CD14-positive monocyte (primary cell): ENCODE measurements at regions not wholly inside any gene's neighbourhood (a gene's known extent, or its start where the extent isn't known, plus 50 kb on each side); places are given as distances from the start of the nearest gene placed in this dataset.
A peak's percentile ranks its signal among the peaks of the same experiment; 100 is the strongest.

Experiments
- DNase-seq, 3 donors: peaks; one replicate each; pipeline ENCODE4 v3.0.0-alpha.2; 2011 to 2022
- H2AFZ ChIP-seq: 2 replicates; pipeline ENCODE4 v1.6.0; 2012; ENCODE audit warnings: mild to moderate bottlenecking, low read depth, low read length, inconsistent platforms; ENCODE audit not compliant: insufficient read depth, poor library complexity, severe bottlenecking
- H3K27ac ChIP-seq, 2 donors: 1 replicate in 1 of 2; 2 replicates in 1 of 2; pipeline ENCODE4 v1.5.1; 2012 to 2013; ENCODE audit warnings: low read length in 2 of 2, control low read depth in 1 of 2, inconsistent platforms in 1 of 2, low read depth in 1 of 2, mild to moderate bottlenecking in 1 of 2
- H3K27me3 ChIP-seq, 2 donors: one replicate each; pipeline versions ENCODE4 v1.6.0 to v1.6.1; 2011 to 2013; ENCODE audit warnings: low read length in 2 of 2; ENCODE audit not compliant: control insufficient read depth in 2 of 2, insufficient read depth in 2 of 2
- H3K36me3 ChIP-seq, 2 donors: replicated peaks in 1 of 2; 1 replicate in 1 of 2; 2 replicates in 1 of 2; pipeline versions ENCODE4 v1.5.1 to v1.6.1; 2012 to 2013; ENCODE audit warnings: low read length in 2 of 2, control low read depth in 1 of 2, inconsistent platforms in 1 of 2, mild to moderate bottlenecking in 1 of 2; ENCODE audit not compliant: insufficient read depth in 2 of 2, control insufficient read depth in 1 of 2
- H3K4me1 ChIP-seq, 2 donors: 1 replicate in 1 of 2; 2 replicates in 1 of 2; pipeline versions ENCODE4 v1.5.1 to v1.6.1; 2012 to 2013; ENCODE audit warnings: low read length in 2 of 2, control low read depth in 1 of 2, inconsistent platforms in 1 of 2, mild to moderate bottlenecking in 1 of 2, moderate library complexity in 1 of 2; ENCODE audit not compliant: insufficient read depth in 2 of 2, control insufficient read depth in 1 of 2
- H3K4me2 ChIP-seq: replicated peaks from 2 replicates; pipeline ENCODE3; 2012; ENCODE audit warnings: low read length, moderate library complexity, mild to moderate bottlenecking; ENCODE audit not compliant: poor library complexity, severe bottlenecking; ENCODE audit errors: extremely low read depth
- H3K4me3 ChIP-seq, 3 experiments: fragments of 200-600 bp in 1 of 3; sonication (generic) in 1 of 3; replicated peaks in 1 of 3; 1 replicate in 2 of 3; 2 replicates in 1 of 3; pipeline ENCODE4 v1.5.1; 2011 to 2013; ENCODE audit warnings: low read length in 3 of 3, mild to moderate bottlenecking in 3 of 3, control low read depth in 2 of 3, low read depth in 2 of 3, inconsistent platforms in 1 of 3, moderate library complexity in 1 of 3
- H3K79me2 ChIP-seq: 2 replicates; pipeline ENCODE4 v1.6.0; 2012; ENCODE audit warnings: mild to moderate bottlenecking, control low read depth, inconsistent platforms, low read length, moderate library complexity; ENCODE audit not compliant: insufficient read depth
- H3K9ac ChIP-seq: 2 replicates; pipeline ENCODE4 v1.6.0; 2017; ENCODE audit warnings: low read length, mild to moderate bottlenecking; ENCODE audit not compliant: insufficient read depth, poor library complexity, severe bottlenecking
- H3K9me3 ChIP-seq, 2 donors: replicated peaks in 1 of 2; 1 replicate in 1 of 2; 2 replicates in 1 of 2; pipeline versions ENCODE4 v1.5.1 to v1.6.1; 2012 to 2013; ENCODE audit warnings: low read length in 2 of 2, control low read depth in 1 of 2; ENCODE audit not compliant: control insufficient read depth in 1 of 2, insufficient read depth in 1 of 2
- H4K20me1 ChIP-seq: 2 replicates; pipeline ENCODE4 v1.6.0; 2012; ENCODE audit warnings: mild to moderate bottlenecking, low read length, control low read depth, moderate library complexity; ENCODE audit not compliant: insufficient read depth
- H3K27ac Mint-ChIP-seq, 7 donors: one replicate each; pipeline ENCODE4 v1.8.0; 2020; ENCODE audit warnings: mild to moderate bottlenecking in 7 of 7, mixed read lengths in 7 of 7, moderate library complexity in 6 of 7, inconsistent platforms in 2 of 7
- H3K27me3 Mint-ChIP-seq, 3 donors: one replicate each; pipeline ENCODE4 v1.8.0; 2021 to 2022; ENCODE audit warnings: low read depth in 3 of 3, mild to moderate bottlenecking in 3 of 3, mixed read lengths in 3 of 3, moderate library complexity in 3 of 3, inconsistent platforms in 1 of 3
- H3K36me3 Mint-ChIP-seq, 2 donors: one replicate each; pipeline ENCODE4 v1.8.0; 2020; ENCODE audit warnings: mixed read lengths in 2 of 2, inconsistent platforms in 1 of 2, mild to moderate bottlenecking in 1 of 2
- H3K4me1 Mint-ChIP-seq: one replicate; pipeline ENCODE4 v1.8.0; 2020; ENCODE audit warnings: mild to moderate bottlenecking, mixed read lengths
- H3K4me3 Mint-ChIP-seq, 2 donors: one replicate each; pipeline ENCODE4 v1.8.0; 2020; ENCODE audit warnings: mild to moderate bottlenecking in 2 of 2, mixed read lengths in 2 of 2, moderate library complexity in 1 of 2
- H3K9me3 Mint-ChIP-seq, 7 donors: one replicate each; pipeline ENCODE4 v1.8.0; 2020 to 2022; ENCODE audit warnings: mixed read lengths in 7 of 7, mild to moderate bottlenecking in 6 of 7, moderate library complexity in 6 of 7, inconsistent platforms in 2 of 7
- WGBS: methylation state at CpG from one replicate; pipeline ENCODE4 v1.1.5; 2013; ENCODE audit warnings: missing lambda C conversion rate; ENCODE audit not compliant: insufficient coverage; 5-methylcytosine and 5-hydroxymethylcytosine counted together
- intact Hi-C, 2 donors: fragments of 100-400 bp; cut with micrococcal nuclease; formaldehyde crosslinking; loops; one replicate each; pipeline versions ENCODE4 v1.15.0 to v1.15.1; 2023
- TF ChIP-seq, protein P1 (sequence below): fragments of 200-600 bp; IDR thresholded peaks from one replicate; pipeline ENCODE4 v1.8.0; 2022; ENCODE audit warnings: antibody characterized with exemption, mild to moderate bottlenecking

DNA sequence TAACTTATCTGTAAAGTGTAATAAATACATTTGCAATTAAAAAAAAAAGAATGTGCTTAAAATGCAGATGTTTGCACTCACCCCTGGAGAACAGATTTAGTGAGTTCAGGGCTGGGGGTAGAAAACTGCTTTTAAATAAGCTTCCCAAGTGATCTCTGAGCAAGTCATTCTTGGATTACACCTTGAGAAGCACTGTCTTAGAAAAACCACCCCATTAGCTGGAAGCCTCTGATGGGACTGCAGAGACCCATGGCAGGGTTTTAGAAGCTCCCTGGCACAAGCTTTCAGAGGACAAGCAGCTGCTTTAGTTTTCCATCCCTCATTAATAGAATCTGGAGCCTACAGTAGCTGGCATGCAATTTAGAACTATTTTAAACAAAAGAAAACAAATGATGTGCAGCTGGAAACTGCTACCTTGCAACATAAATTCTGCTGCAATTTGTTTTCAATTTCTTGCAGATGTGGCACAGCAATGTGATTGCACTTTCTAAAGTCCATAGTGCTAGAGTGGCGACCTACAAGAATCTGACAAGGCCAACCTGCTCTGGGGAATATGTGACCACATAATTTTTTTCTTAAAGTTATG is 141.5 kb downstream of the CDC42EP3 start:
- H3K27me3 ChIP-seq = no peaks in the 10 kb centered on the region
- H3K79me2 ChIP-seq = no peaks in the 10 kb centered on the region
- H4K20me1 ChIP-seq = no peaks in the 10 kb centered on the region
- intact Hi-C loops = loop anchor here in 1 of 2 donors (10.0 kb wide), 2 partner anchors 115 to 295 kb away; no protein-coding TSS in a partner anchor
- peaks cover 0 to 8% of the 10 kb centered on the region in 2 donors for H3K9me3 ChIP-seq
- peaks cover 20 to 23% of the 10 kb centered on the region in 2 donors for H3K4me1 ChIP-seq
- H3K4me3 Mint-ChIP-seq = no peak overlapping the region
- no peak overlapping the region for H3K9ac ChIP-seq
- H3K36me3 ChIP-seq = no peaks in the 10 kb centered on the region
- no peaks in the 10 kb centered on the region for H3K36me3 Mint-ChIP-seq
- TF ChIP-seq, protein P1, sequence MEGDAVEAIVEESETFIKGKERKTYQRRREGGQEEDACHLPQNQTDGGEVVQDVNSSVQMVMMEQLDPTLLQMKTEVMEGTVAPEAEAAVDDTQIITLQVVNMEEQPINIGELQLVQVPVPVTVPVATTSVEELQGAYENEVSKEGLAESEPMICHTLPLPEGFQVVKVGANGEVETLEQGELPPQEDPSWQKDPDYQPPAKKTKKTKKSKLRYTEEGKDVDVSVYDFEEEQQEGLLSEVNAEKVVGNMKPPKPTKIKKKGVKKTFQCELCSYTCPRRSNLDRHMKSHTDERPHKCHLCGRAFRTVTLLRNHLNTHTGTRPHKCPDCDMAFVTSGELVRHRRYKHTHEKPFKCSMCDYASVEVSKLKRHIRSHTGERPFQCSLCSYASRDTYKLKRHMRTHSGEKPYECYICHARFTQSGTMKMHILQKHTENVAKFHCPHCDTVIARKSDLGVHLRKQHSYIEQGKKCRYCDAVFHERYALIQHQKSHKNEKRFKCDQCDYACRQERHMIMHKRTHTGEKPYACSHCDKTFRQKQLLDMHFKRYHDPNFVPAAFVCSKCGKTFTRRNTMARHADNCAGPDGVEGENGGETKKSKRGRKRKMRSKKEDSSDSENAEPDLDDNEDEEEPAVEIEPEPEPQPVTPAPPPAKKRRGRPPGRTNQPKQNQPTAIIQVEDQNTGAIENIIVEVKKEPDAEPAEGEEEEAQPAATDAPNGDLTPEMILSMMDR = no peak
- no peak overlapping the region for H3K4me3 ChIP-seq
- peaks cover 0 to 3% (median 0%) of the 10 kb centered on the region in 3 donors for H3K27me3 Mint-ChIP-seq
- H2AFZ ChIP-seq = no peak overlapping the region
- no peak overlapping the region for H3K27ac ChIP-seq
- no CpG with 5 or more reads among the region's 1 CpG for WGBS
- H3K27ac Mint-ChIP-seq = no peak overlapping the region
- DNase-seq = no peak
- H3K4me2 ChIP-seq = no peak overlapping the region
- peaks cover 0 to 12% (median 6%) of the 10 kb centered on the region in 7 donors for H3K9me3 Mint-ChIP-seq
- peaks cover 28% of the 10 kb centered on the region for H3K4me1 Mint-ChIP-seq

- Histone ChIP-seq H3K4me1 (peaks cover 8 to 9% of the 10 kb centered on the region in 2 donors), H3K9me3 (peaks cover 0 to 8% of the 10 kb centered on the region in 2 donors), H3K9ac (no peak overlapping the region), H3K79me2 (no peaks in the 10 kb centered on the region), H3K27me3 (no peaks in the 10 kb centered on the region), H3K36me3 (no peaks in the 10 kb centered on the region), H3K27ac (no peak overlapping the region), H4K20me1 (no peaks in the 10 kb centered on the region), H2AFZ (no peak overlapping the region), H3K4me2 (no peak overlapping the region), H3K4me3 (no peak overlapping the region)
- DNase-seq = no peak
- peaks cover 15% of the 10 kb centered on the region for H3K4me1 Mint-ChIP-seq
- peak overlapping the region in 1 of 7 donors; percentile 43 for H3K27ac Mint-ChIP-seq
- intact Hi-C loops = loop anchor here in 1 of 2 donors (10.0 kb wide), 1 partner anchor 292 kb away; no protein-coding TSS in a partner anchor
- 100% methylated on average over 2 of the region's 2 CpGs for WGBS
- TF ChIP-seq, protein P1 = no peak
- peaks cover 0 to 6% (median 0%) of the 10 kb centered on the region in 3 donors for H3K27me3 Mint-ChIP-seq
- no peaks in the 10 kb centered on the region for H3K36me3 Mint-ChIP-seq
- no peak overlapping the region for H3K4me3 Mint-ChIP-seq
- peaks cover 0 to 12% (median 6%) of the 10 kb centered on the region in 7 donors for H3K9me3 Mint-ChIP-seq
These were observed 138.9 kb downstream of the CDC42EP3 start for GRCh38 chr2:37532503-37532902.
